GM06990 (cell line): ENCODE measurements at regions not wholly inside any gene's neighbourhood (a gene's known extent, or its start where the extent isn't known, plus 50 kb on each side); places are given as distances from the start of the nearest gene placed in this dataset.

ENCODE experiments used
- DNase-seq: peaks from one replicate; pipeline ENCODE4 v3.0.0-alpha.2; 2011; ENCODE audit not compliant: insufficient read length; ENCODE audit errors: extremely low read depth
- H3K27me3 ChIP-seq: replicated peaks from 2 replicates; pipeline ENCODE4 v1.6.0; 2011; ENCODE audit warnings: low read length; ENCODE audit not compliant: control insufficient read depth, insufficient read depth
- H3K36me3 ChIP-seq: 2 replicates; pipeline ENCODE4 v1.5.1; 2011; ENCODE audit warnings: low read length; ENCODE audit not compliant: control insufficient read depth, insufficient read depth
- H3K4me3 ChIP-seq: replicated peaks from 2 replicates; pipeline ENCODE4 v1.5.1; 2011; ENCODE audit warnings: low read depth, mild to moderate bottlenecking, control low read depth, low read length
- TF ChIP-seq, protein P1 (sequence below): IDR thresholded peaks from 2 replicates; pipeline ENCODE4 v1.5.1; 2011; ENCODE audit warnings: low read length, control low read depth, mild to moderate bottlenecking, inconsistent platforms; ENCODE audit not compliant: insufficient read depth, poor library complexity, severe bottlenecking

DNA sequence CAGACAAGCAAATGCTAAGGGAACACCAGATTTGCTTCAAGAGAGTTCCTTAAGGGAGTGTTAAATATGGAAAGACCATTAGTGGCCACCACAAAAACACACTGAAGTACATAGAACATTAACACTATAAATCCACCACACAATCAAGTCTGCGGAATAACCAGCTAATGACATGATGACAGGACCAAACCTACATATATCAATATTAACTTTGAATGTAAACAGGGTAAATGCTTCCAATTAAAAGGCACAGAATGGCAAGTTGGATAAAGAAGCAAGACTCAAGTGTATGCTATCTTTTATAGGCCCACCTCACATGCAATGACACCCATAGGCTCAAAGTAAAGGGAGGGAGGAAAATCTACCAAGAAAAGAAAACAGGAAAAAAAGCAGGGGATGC, 291.3 kb downstream of the COG6 start:
- no peaks in the 10 kb centered on the region for H3K36me3 ChIP-seq
- H3K4me3 ChIP-seq: no peak overlapping the region
- H3K27me3 ChIP-seq: no peaks in the 10 kb centered on the region
- no peak for DNase-seq
- TF ChIP-seq, protein P1, sequence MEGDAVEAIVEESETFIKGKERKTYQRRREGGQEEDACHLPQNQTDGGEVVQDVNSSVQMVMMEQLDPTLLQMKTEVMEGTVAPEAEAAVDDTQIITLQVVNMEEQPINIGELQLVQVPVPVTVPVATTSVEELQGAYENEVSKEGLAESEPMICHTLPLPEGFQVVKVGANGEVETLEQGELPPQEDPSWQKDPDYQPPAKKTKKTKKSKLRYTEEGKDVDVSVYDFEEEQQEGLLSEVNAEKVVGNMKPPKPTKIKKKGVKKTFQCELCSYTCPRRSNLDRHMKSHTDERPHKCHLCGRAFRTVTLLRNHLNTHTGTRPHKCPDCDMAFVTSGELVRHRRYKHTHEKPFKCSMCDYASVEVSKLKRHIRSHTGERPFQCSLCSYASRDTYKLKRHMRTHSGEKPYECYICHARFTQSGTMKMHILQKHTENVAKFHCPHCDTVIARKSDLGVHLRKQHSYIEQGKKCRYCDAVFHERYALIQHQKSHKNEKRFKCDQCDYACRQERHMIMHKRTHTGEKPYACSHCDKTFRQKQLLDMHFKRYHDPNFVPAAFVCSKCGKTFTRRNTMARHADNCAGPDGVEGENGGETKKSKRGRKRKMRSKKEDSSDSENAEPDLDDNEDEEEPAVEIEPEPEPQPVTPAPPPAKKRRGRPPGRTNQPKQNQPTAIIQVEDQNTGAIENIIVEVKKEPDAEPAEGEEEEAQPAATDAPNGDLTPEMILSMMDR: no peak

DNA sequence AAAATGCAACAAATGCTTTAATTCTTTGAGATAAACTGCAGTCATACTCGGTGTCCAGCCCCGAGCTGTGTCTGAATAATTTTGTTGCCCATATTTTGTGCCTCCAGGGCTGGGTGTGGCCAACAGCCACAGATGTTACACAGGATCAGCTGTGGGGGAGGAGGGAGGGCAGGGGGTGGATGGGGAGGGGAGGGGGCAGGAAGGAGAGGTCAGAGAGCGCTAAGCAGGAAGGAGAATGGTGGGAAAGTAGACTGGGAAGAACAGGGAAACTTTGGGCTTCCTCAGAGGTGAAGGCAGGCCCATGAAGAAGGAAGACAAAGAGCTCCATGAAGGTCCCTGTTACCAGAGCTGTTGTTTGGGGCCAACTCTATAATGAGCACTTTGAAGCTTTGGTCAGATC, 295.8 kb downstream of the COG6 start:
- no peak overlapping the region for H3K4me3 ChIP-seq
- DNase-seq: no peak
- H3K27me3 ChIP-seq: no peaks in the 10 kb centered on the region
- TF ChIP-seq, protein P1: no peak
- no peaks in the 10 kb centered on the region for H3K36me3 ChIP-seq

DNA sequence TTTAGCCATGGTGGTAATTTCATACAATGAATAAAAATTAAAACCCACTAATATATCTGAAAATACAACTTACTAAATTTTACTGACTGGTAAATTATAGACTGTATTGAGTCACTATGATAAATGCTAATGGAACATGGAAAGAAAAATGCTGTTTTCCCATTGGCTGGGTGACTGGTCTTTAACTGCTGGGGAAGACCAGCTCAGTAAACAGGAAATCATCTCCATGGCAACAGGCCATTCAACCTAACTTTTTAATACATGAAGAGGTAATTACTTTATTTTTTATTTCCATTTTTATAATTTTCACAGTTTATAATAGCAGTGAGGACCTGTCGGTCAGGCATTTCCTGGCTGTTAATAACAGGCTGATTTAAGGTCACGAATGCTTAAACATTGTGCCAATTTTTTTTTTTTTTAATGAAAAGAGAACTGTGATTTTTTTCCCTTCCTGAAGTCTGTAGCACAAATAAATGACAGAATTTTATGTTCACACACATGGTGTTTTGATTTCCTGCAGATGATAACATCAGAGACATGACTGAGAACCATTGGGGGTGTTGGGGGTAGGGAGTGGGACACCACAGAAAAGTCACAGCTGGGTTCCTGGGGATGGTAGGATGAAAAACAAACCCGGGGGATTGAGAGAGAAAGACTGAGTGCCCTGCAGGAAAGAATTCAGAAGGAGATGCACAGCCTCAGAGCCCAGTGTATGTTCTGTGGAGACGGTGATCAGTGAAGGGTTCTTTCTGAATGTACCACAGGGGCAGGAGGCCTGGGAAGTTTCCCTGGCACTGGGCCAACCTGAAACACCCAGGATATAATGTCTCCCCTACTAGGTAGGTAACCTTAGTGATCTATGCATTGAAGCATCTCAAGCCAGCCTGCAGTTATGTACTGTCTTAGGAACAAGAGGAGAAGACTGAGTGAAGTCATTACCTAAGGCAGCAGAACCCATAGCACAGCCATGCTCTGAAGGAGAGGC, 297.1 kb downstream of the COG6 start:
- no peaks in the 10 kb centered on the region for H3K27me3 ChIP-seq
- no peak overlapping the region for H3K4me3 ChIP-seq
- TF ChIP-seq, protein P1: no peak
- no peak for DNase-seq
- no peaks in the 10 kb centered on the region for H3K36me3 ChIP-seq

DNA sequence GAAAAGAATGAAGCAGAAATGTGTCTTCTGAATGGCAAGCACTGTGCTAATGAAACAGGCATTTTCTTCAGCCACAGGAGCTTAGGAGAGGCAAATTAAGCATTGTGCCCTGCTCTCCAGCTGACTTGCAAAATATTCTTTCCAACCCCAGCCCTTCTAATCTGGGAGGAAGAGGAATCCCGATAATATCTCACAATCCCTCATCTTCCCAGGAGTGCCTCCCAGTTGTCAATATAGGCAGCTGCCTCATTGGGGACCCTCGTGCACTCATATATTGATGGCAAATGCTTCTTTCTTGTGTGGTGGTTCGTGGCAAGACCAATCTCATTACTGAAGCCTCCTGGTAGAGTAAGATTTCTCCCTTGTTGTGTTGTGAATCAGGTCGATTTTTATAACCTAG, 299.0 kb downstream of the COG6 start:
- H3K36me3 ChIP-seq: no peaks in the 10 kb centered on the region
- TF ChIP-seq, protein P1: no peak
- H3K4me3 ChIP-seq: no peak overlapping the region
- no peaks in the 10 kb centered on the region for H3K27me3 ChIP-seq
- DNase-seq: no peak

DNA sequence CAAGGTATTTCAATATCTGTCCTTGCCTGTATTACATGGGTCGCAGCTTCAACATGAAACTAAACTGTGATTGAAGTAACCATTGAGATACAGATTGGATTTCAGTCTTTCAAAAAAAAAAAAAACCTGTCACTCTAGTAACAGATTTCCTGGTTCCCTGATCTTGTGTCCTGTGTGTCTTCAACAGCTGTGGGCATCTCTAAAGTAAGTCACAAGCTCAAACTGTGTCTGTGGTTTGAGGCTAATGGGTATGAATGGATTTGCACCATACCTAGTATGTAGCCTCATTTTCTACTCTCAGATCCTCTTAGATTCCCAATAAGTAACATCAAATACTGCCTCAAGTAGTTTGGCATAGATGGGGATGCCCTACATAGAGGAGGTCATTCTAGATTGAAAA, 300.1 kb downstream of the COG6 start:
- DNase-seq: no peak
- Histone ChIP-seq H3K4me3 (no peak overlapping the region), H3K36me3 (no peaks in the 10 kb centered on the region), H3K27me3 (no peaks in the 10 kb centered on the region)
- TF ChIP-seq, protein P1: no peak
